ENCODE measurements at regions not wholly inside any gene's neighbourhood (a gene's known extent, or its start where the extent isn't known, plus 50 kb on each side); places are given as distances from the start of the nearest gene placed in this dataset.

DNA sequence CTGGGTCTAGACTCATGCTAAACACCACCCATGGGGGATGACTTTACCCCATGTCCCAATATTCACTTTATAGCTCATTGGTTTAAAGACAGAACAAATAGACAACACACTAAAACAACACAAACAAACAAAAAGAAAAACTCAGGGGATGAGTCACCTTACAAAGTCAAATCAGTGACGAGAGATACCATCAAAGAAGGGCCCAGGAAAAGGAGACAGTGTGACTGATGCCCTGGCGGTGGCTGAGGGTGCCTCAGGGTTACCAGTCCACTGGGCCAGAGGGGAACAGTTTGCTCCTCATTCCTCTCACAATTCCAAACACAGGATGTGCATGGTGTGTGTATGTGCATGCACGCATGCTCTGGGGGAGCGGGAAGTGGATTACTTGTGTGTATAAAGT is 171.3 kb upstream of the PRKCQ start:
- in situ Hi-C loops (cut with MboI) (no loop called here), intact Hi-C loops (cut with micrococcal nuclease) (no loop called here)
- no peaks in the 10 kb centered on the region for H3K4me1 ChIP-seq (replicated peaks in 1 of 2; ENCODE audit: control insufficient read depth in 2 of 2, insufficient read depth in 2 of 2, low read length in 2 of 2)
- no peaks in the 10 kb centered on the region for H3K36me3 ChIP-seq (ENCODE audit: control insufficient read depth, insufficient read depth, low read length)
- H3K9me1 ChIP-seq (ENCODE audit: control insufficient read depth, insufficient read depth, low read length): no peaks in the 10 kb centered on the region
- H3K27ac ChIP-seq (ENCODE audit: extremely low read depth, low read depth, low read length): no peak overlapping the region
- DNase-seq (ENCODE audit: extremely low read depth in 1 of 4, low spot score in 3 of 4) (no peak), ATAC-seq (no peak), FAIRE-seq (no peak)
- peaks cover 5 to 13% of the 10 kb centered on the region in 2 experiments; a peak in 3 of 5 replicates for H3K27me3 ChIP-seq (ENCODE audit: control insufficient read depth in 2 of 2, insufficient read depth in 2 of 2, low read length in 2 of 2)
- H2AFZ ChIP-seq (ENCODE audit: low read depth, low read length): no peak overlapping the region
- H3K4me3 ChIP-seq: no peak overlapping the region
- H3K79me2 ChIP-seq (ENCODE audit: control insufficient read depth, insufficient read depth, low read length): no peaks in the 10 kb centered on the region
- no peak overlapping the region for H3K9ac ChIP-seq (ENCODE audit: insufficient read depth in 1 of 2, low read depth in 2 of 2, low read length in 2 of 2)
- ChIA-PET CTCF (ENCODE audit: low intra/inter-chr PET ratio) (no interaction called here), POLR2A (no interaction called here)
- H3K9me3 ChIP-seq (replicated peaks; ENCODE audit: control insufficient read depth, insufficient read depth, low read depth, low read length): no peaks in the 10 kb centered on the region
- TF ChIP-seq CBX1 (IDR thresholded peaks at IDR 0.05; ENCODE audit: low read depth): no peak
- no peak for TF ChIP-seq YBX1 (IDR thresholded peaks at IDR 0.05)
- TF ChIP-seq ARID1B (IDR thresholded peaks at IDR 0.05): no peak
- no peak for TF ChIP-seq NONO (IDR thresholded peaks at IDR 0.05; ENCODE audit: low read depth in 2 of 2, low read length in 1 of 2)
- TF ChIP-seq, protein P1, sequence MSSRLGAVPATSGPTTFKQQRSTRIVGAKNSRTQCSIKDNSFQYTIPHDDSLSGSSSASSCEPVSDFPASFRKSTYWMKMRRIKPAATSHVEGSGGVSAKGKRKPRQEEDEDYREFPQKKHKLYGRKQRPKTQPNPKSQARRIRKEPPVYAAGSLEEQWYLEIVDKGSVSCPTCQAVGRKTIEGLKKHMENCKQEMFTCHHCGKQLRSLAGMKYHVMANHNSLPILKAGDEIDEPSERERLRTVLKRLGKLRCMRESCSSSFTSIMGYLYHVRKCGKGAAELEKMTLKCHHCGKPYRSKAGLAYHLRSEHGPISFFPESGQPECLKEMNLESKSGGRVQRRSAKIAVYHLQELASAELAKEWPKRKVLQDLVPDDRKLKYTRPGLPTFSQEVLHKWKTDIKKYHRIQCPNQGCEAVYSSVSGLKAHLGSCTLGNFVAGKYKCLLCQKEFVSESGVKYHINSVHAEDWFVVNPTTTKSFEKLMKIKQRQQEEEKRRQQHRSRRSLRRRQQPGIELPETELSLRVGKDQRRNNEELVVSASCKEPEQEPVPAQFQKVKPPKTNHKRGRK (tag; IDR thresholded peaks at IDR 0.05): no peak
- no peak for TF ChIP-seq TGIF2 (CRISPR knock-in tag; IDR thresholded peaks at IDR 0.05)
- TF ChIP-seq, protein P2, sequence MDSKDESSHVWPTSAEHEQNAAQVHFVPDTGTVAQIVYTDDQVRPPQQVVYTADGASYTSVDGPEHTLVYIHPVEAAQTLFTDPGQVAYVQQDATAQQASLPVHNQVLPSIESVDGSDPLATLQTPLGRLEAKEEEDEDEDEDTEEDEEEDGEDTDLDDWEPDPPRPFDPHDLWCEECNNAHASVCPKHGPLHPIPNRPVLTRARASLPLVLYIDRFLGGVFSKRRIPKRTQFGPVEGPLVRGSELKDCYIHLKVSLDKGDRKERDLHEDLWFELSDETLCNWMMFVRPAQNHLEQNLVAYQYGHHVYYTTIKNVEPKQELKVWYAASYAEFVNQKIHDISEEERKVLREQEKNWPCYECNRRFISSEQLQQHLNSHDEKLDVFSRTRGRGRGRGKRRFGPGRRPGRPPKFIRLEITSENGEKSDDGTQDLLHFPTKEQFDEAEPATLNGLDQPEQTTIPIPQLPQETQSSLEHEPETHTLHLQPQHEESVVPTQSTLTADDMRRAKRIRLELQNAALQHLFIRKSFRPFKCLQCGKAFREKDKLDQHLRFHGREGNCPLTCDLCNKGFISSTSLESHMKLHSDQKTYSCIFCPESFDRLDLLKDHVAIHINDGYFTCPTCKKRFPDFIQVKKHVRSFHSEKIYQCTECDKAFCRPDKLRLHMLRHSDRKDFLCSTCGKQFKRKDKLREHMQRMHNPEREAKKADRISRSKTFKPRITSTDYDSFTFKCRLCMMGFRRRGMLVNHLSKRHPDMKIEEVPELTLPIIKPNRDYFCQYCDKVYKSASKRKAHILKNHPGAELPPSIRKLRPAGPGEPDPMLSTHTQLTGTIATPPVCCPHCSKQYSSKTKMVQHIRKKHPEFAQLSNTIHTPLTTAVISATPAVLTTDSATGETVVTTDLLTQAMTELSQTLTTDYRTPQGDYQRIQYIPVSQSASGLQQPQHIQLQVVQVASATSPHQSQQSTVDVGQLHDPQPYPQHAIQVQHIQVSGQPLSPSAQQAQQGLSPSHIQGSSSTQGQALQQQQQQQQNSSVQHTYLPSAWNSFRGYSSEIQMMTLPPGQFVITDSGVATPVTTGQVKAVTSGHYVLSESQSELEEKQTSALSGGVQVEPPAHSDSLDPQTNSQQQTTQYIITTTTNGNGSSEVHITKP (IDR thresholded peaks at IDR 0.05; ENCODE audit: partially characterized antibody): no peak
- no peak for TF ChIP-seq ZNF124 (CRISPR knock-in tag; IDR thresholded peaks at IDR 0.05)
- TF ChIP-seq ZNF717 (CRISPR knock-in tag; IDR thresholded peaks at IDR 0.05): no peak
- TF ChIP-seq ARNT (IDR thresholded peaks at IDR 0.05): no peak
- TF ChIP-seq, protein P3, sequence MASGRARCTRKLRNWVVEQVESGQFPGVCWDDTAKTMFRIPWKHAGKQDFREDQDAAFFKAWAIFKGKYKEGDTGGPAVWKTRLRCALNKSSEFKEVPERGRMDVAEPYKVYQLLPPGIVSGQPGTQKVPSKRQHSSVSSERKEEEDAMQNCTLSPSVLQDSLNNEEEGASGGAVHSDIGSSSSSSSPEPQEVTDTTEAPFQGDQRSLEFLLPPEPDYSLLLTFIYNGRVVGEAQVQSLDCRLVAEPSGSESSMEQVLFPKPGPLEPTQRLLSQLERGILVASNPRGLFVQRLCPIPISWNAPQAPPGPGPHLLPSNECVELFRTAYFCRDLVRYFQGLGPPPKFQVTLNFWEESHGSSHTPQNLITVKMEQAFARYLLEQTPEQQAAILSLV (tag; IDR thresholded peaks at IDR 0.05): no peak
- TF ChIP-seq PHF8 (IDR thresholded peaks at IDR 0.05; ENCODE audit: borderline replicate concordance, low read length): no peak
- no peak for TF ChIP-seq PPARD (CRISPR knock-in tag; IDR thresholded peaks at IDR 0.05)
- TF ChIP-seq ZNF311 (CRISPR knock-in tag; IDR thresholded peaks at IDR 0.05): no peak
- no peak for TF ChIP-seq GTF2E2 (tag; IDR thresholded peaks at IDR 0.05)
- H3K4me2 ChIP-seq (ENCODE audit: insufficient read depth, low read length): no peak overlapping the region
- BruUV-seq (replicated peaks): no TSS peak
- H4K20me1 ChIP-seq (replicated peaks; ENCODE audit: control insufficient read depth, insufficient read depth, low read length): no peaks in the 10 kb centered on the region
- 0% methylated on average over 4 of the region's 4 CpGs for WGBS (ENCODE audit: insufficient coverage, low coverage, missing lambda C conversion rate)
